NCI-H1105 treated with DMSO at 0.1 percent for 48 hours (cell line): ENCODE measurements at regions not wholly inside any gene's neighbourhood (a gene's known extent, or its start where the extent isn't known, plus 50 kb on each side); places are given as distances from the start of the nearest gene placed in this dataset.

Experiments
- DNase-seq: peaks from one replicate; lab custom pipeline; 2025; lab: John Stamatoyannopoulos, UW

GRCh38 chr21:38556390-38556789 is 58.1 kb upstream of the ERG start:
- DNase-seq: no peak

- no peak for DNase-seq
Observed at GRCh38 chr21:38561205-38561604, 62.9 kb upstream of the ERG start.

GRCh38 chr21:38561613-38562581 is 63.6 kb upstream of the ERG start:
- DNase-seq: no peak

- DNase-seq: no peak
Observed at GRCh38 chr21:38567335-38567969, 69.2 kb upstream of the ERG start.

GRCh38 chr21:38567970-38568360 is 69.7 kb upstream of the ERG start:
- no peak for DNase-seq

GRCh38 chr21:38569733-38570132 is 71.5 kb upstream of the ERG start:
- no peak for DNase-seq

- DNase-seq: no peak
Observed at GRCh38 chr21:38570596-38570995, 72.3 kb upstream of the ERG start.

- DNase-seq: no peak
Observed at GRCh38 chr21:38574895-38575575, 76.8 kb upstream of the ERG start.

GRCh38 chr21:38577887-38578286 is 79.6 kb upstream of the ERG start:
- DNase-seq: no peak

- no peak for DNase-seq
Observed at GRCh38 chr21:38590449-38591217, 92.4 kb upstream of the ERG start.

- DNase-seq: no peak
Observed at GRCh38 chr21:38591218-38591537, 92.9 kb upstream of the ERG start.

- no peak for DNase-seq
Observed at GRCh38 chr21:38596264-38597042, 98.2 kb upstream of the ERG start.

- DNase-seq: no peak
Observed at GRCh38 chr21:38597421-38597820, 99.1 kb upstream of the ERG start.

GRCh38 chr21:38598413-38598812 is 100.1 kb upstream of the ERG start:
- no peak for DNase-seq

GRCh38 chr21:38599381-38599975 is 101.2 kb upstream of the ERG start:
- DNase-seq: no peak

- DNase-seq: no peak
Observed at GRCh38 chr21:38600106-38600505, 101.8 kb upstream of the ERG start.

GRCh38 chr21:38605236-38605635 is 107.0 kb upstream of the ERG start:
- no peak for DNase-seq

GRCh38 chr21:38609580-38609979 is 111.3 kb upstream of the ERG start:
- no peak for DNase-seq

GRCh38 chr21:38610623-38611251 is 112.5 kb upstream of the ERG start:
- DNase-seq: no peak

GRCh38 chr21:38611277-38611676 is 113.0 kb upstream of the ERG start:
- no peak for DNase-seq

- no peak for DNase-seq
Observed at GRCh38 chr21:38613686-38614085, 115.4 kb upstream of the ERG start.
